A549 (cell line): ENCODE measurements at regions not wholly inside any gene's neighbourhood (a gene's known extent, or its start where the extent isn't known, plus 50 kb on each side); places are given as distances from the start of the nearest gene placed in this dataset.
A peak's percentile ranks its signal among the peaks of the same experiment; 100 is the strongest.

Source experiments
- ATAC-seq, 2 experiments: fragments of 200-7000 bp in 1 of 2; fragments of >200 bp in 1 of 2; cut with Nextera tagmentation in 1 of 2; cut with Tn5 transposase in 1 of 2; 3 replicates each; pipeline versions ENCODE4 v1.8.0 to v1.9.1; 2018 to 2020; ENCODE audit warnings: mild to moderate bottlenecking in 1 of 2, moderate library complexity in 1 of 2
- CTCF ChIA-PET: fragments of 300-600 bp; sonication (Branson Sonifier 250); formaldehyde crosslinking; extraction: SDS; loops from one replicate; lab custom pipeline; 2021; ENCODE audit warnings: antibody characterized with exemption, inconsistent platforms; lab: Yijun Ruan, JAX
- POLR2A ChIA-PET: fragments of 350-600 bp; formaldehyde crosslinking; extraction: SDS; loops from one replicate; lab custom pipeline; 2021; ENCODE audit warnings: antibody characterized with exemption, inconsistent platforms; lab: Yijun Ruan, JAX
- DNase-seq, 2 experiments: peaks; one replicate each; pipeline versions ENCODE4 v3.0.0 to v3.0.0-alpha.2; 2011 to 2016; ENCODE audit warnings: low read depth in 1 of 2, low spot score in 1 of 2
- FAIRE-seq: peaks from 2 replicates; lab custom pipeline; 2011; peaks lifted over from hg19 to GRCh38; lab: Jason Lieb, UNC
- H3K27ac ChIP-seq, 2 experiments: fragments of >200 bp; sonication (Bioruptor Twin); formaldehyde crosslinking; 3 replicates each; pipeline ENCODE4 v1.5.1; 2016 to 2017
- H3K4me1 ChIP-seq: fragments of >200 bp; sonication (Bioruptor Twin); formaldehyde crosslinking; 3 replicates; pipeline ENCODE4 v1.6.1; 2016
- H3K4me2 ChIP-seq: fragments of >200 bp; sonication (Bioruptor Twin); formaldehyde crosslinking; 3 replicates; pipeline ENCODE4 v1.6.1; 2016
- H3K4me3 ChIP-seq: fragments of >200 bp; sonication (Bioruptor Twin); formaldehyde crosslinking; 3 replicates; pipeline ENCODE4 v1.5.1; 2016
- H3K9me3 ChIP-seq: fragments of >200 bp; sonication (Bioruptor Twin); formaldehyde crosslinking; 3 replicates; pipeline ENCODE4 v1.6.1; 2016
- BHLHE40 ChIP-seq: IDR thresholded peaks from 2 replicates; pipeline ENCODE4 v1.6.1; 2012; ENCODE audit warnings: low read depth, low read length, inconsistent platforms
- CEBPB ChIP-seq, 2 experiments: fragments of >200 bp in 1 of 2; sonication (Bioruptor Twin) in 1 of 2; formaldehyde crosslinking in 1 of 2; IDR thresholded peaks; 2 replicates each; pipeline ENCODE4 v1.6.1; 2012 to 2016
- CTCF ChIP-seq: fragments of >200 bp; sonication (Bioruptor Twin); formaldehyde crosslinking; IDR thresholded peaks from 3 replicates; pipeline ENCODE4 v1.5.1; 2016
- FOXS1 ChIP-seq: fragments of 250-450 bp; sonication (Bioruptor Pico); IDR thresholded peaks from 2 replicates; pipeline ENCODE4 v1.5.0; 2020; ENCODE audit warnings: mild to moderate bottlenecking, moderate library complexity
- HES2 ChIP-seq: fragments of >200 bp; sonication (Bioruptor Twin); formaldehyde crosslinking; IDR thresholded peaks from 2 replicates; pipeline ENCODE4 v1.6.1; 2016
- HMGXB4 ChIP-seq: fragments of 250-450 bp; sonication (Bioruptor Pico); IDR thresholded peaks from 2 replicates; pipeline ENCODE4 v1.5.0; 2021; ENCODE audit warnings: mild to moderate bottlenecking, moderate library complexity, borderline replicate concordance
- KDM5A ChIP-seq: fragments of 200-600 bp; sonication (generic); IDR thresholded peaks from 2 replicates; pipeline ENCODE4 v1.6.1; 2016; ENCODE audit warnings: antibody characterized with exemption, mild to moderate bottlenecking
- MAFK ChIP-seq: fragments of 450-650 bp; IDR thresholded peaks from 2 replicates; pipeline ENCODE4 v1.6.1; 2014; ENCODE audit not compliant: partially characterized antibody
- MAZ ChIP-seq: fragments of 150-350 bp; IDR thresholded peaks from 2 replicates; pipeline ENCODE4 v1.6.1; 2014; ENCODE audit warnings: antibody characterized with exemption, low read depth, low read length, borderline replicate concordance
- REST ChIP-seq: fragments of 200-600 bp; sonication (generic); IDR thresholded peaks from 2 replicates; pipeline ENCODE4 v1.6.1; 2016; ENCODE audit warnings: antibody characterized with exemption, mild to moderate bottlenecking, moderate library complexity
- RNF2 ChIP-seq: fragments of 200-600 bp; sonication (generic); IDR thresholded peaks from 2 replicates; pipeline ENCODE4 v1.6.1; 2016; ENCODE audit warnings: low read depth, mild to moderate bottlenecking, antibody characterized with exemption, moderate library complexity, borderline replicate concordance
- USF2 ChIP-seq: fragments of 450-650 bp; IDR thresholded peaks from 2 replicates; pipeline ENCODE4 v1.6.1; 2014; ENCODE audit warnings: antibody characterized with exemption
- ZNF302 ChIP-seq: fragments of 250-450 bp; sonication (Bioruptor Pico); IDR thresholded peaks from 2 replicates; pipeline ENCODE4 v1.9.0; 2021; ENCODE audit warnings: inconsistent platforms, mild to moderate bottlenecking, moderate library complexity
- WGBS: methylation state at CpG from one replicate; pipeline ENCODE4 v1.1.6; 2017; ENCODE audit errors: missing lambda C conversion rate; 5-methylcytosine and 5-hydroxymethylcytosine counted together
- TF ChIP-seq, protein P1 (sequence below): IDR thresholded peaks from 2 replicates; pipeline ENCODE4 v1.6.1; 2012; ENCODE audit warnings: low read depth, borderline replicate concordance
- TF ChIP-seq, protein P2 (sequence below): IDR thresholded peaks from 2 replicates; pipeline ENCODE4 v1.6.1; 2012

DNA sequence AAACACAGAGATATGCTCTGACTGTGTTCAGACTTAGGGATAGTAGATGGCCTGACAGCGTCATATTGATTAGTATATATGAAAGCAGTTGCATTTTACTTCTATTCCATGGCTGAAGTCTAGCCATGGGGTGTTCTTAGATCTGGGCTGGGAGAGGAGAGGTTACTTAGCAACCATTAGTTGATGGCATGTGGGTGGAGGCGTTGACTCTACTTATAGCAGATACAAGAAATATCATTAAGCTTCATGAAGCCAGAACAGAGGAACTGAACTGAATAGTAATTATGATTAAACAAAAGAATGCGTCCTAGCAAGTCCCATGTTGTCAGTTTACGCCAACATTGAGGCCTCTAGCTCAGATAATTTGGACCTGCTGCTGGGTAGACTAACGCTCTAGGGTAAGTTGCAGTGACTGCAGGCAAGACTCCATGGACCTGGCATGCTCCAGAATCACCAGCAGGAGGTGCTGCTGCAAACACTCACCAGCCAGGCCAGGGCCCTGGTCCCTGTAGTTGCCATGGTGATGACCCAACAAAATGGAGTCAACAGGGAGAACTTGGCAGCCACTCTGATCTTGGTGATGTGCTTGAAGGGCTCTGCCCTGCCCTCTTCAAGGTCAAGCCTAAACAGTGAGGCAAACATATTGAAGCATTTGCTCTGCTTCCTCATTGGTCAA is 477.3 kb downstream of the PREX1 start:
- TF ChIP-seq HMGXB4 (CRISPR knock-in tag) (no peak), CTCF (peak; percentile 17; the same call in 1 of the 3 replicates)
- TF ChIP-seq, all 56 proteins: peak for 1
- 51% methylated on average over 5 of the region's 5 CpGs for WGBS
- ATAC-seq, result peak in 1 of 2 experiments; percentile 66; a peak in 3 of 6 replicates
- peak in 1 of 2 experiments; percentile 52 for DNase-seq
- Histone ChIP-seq H3K4me2 (no peak overlapping the region), H3K4me3 (no peak overlapping the region), H3K9me3 (peaks cover 5% of the 10 kb centered on the region; the same call in 2 of the 3 replicates), H3K27ac (no peak overlapping the region), H3K4me1 (no peaks in the 10 kb centered on the region)
- ChIA-PET CTCF (interaction anchor here (0.6 to 1.3 kb wide), 3 partner anchors 12 to 564 kb away, joined by 3 to 4 read pairs (median 3); no protein-coding TSS in a partner anchor), POLR2A (no interaction called here)
- no peak for FAIRE-seq

DNA sequence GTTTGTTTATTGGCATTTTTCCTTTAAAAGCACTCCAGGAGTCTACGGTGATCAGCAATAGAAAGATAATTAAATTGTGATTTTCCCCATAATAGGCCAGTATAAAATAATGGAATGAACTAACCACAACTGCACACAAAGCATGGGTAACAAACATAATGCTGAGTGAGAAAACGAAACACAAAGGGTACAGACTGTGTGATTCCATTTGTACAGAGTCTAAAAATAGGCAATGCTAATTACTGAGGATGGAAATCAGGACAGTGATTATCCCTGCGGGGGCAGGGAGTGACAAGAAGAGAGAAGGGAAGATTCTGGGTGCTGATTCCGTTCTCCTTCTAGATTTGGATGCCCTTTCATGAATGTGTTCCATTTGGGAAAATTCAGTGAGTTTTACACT is 478.1 kb downstream of the PREX1 start:
- H3K27ac ChIP-seq, result no peak overlapping the region
- no peak overlapping the region for H3K4me3 ChIP-seq
- POLR2A ChIA-PET, result no interaction called here
- TF ChIP-seq FOXS1 (CRISPR knock-in tag) (no peak), HMGXB4 (CRISPR knock-in tag) (no peak), KDM5A (no peak), CEBPB (IDR thresholded peaks at IDR 0.05) (no peak), ZNF302 (CRISPR knock-in tag) (no peak), MAFK (no peak), RNF2 (no peak), BHLHE40 (no peak), USF2 (no peak), REST (no peak), HES2 (no peak), MAZ (no peak)
- TF ChIP-seq, protein P1, sequence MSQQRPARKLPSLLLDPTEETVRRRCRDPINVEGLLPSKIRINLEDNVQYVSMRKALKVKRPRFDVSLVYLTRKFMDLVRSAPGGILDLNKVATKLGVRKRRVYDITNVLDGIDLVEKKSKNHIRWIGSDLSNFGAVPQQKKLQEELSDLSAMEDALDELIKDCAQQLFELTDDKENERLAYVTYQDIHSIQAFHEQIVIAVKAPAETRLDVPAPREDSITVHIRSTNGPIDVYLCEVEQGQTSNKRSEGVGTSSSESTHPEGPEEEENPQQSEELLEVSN, result no peak
- TF ChIP-seq, protein P2, sequence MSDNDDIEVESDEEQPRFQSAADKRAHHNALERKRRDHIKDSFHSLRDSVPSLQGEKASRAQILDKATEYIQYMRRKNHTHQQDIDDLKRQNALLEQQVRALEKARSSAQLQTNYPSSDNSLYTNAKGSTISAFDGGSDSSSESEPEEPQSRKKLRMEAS, result no peak
- TF ChIP-seq, all 56 proteins: peak for 0
- H3K4me2 ChIP-seq, result no peak overlapping the region
- WGBS, result 24% methylated on average over 4 of the region's 4 CpGs
- peaks cover 5% of the 10 kb centered on the region; the same call in 2 of the 3 replicates for H3K9me3 ChIP-seq
- DNase-seq (no peak), FAIRE-seq (no peak), ATAC-seq (no peak)
- CTCF ChIA-PET, result no interaction called here
- no peaks in the 10 kb centered on the region for H3K4me1 ChIP-seq
